Hindlimb muscle (tissue), 1 donor: ENCODE measurements at regions not wholly inside any gene's neighbourhood (a gene's known extent, or its start where the extent isn't known, plus 50 kb on each side); places are given as distances from the start of the nearest gene placed in this dataset.

Experiments
- DNase-seq: peaks from one replicate; pipeline ENCODE4 v3.0.0-alpha.2; 2013

DNA sequence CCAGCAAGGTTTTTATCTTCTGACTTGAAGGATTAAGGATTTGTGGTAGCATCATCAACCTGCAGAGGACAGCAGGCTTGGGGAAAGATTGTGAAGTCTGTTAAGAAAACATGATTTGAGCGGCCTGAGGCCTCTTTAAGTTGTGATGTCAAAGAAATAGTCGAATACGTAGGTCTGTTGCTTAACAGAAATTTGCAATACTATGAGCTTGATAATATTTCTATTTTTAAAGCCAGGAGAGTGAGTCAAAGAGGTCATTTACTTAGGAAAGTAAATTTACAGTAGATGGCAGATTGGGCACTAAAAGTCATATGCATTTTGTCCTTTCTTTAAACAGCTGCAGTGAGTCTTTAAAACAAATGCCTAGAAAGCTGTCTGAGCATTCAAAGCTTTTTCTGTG, 336.3 kb downstream of the DIPK2A start:
- DNase-seq = no peak

DNA sequence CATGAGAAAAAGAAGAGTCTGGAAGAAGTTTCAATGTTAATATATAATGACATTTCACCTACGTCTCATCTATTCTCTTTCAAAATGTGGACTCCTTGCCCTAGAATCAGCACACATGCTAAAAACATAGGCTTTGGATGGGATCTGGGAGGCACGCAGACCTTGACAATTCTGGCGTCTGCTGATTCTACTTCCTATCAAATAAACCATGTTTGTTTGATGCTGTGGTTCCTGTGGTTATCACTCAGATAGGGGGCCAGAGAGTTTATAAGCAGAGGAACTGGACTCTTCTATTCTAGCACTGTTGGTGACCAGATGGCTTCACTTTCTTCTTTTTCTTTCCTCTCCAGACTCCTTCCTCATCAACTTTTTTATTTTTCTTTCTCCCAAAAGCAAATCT, 336.8 kb downstream of the DIPK2A start:
- DNase-seq = no peak

DNA sequence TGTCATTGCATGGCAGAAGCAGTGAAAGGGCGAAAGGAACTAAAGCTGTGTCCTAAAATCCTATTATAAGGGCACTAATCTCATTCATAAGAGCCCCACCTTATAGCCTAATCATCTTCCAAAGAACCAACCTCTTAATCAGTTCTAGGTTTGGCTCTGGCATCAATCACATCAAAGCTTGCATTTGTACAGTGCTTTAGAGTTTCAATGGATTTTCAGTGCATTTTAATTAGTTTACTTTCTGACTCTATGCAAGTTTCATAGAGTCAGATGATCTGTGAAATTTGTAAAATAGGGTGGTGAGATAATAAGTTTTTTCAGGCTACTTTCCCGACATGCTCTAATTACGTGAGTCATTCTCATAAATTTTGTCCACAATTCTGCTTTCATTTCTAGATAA, 341.1 kb downstream of the DIPK2A start:
- no peak for DNase-seq

DNA sequence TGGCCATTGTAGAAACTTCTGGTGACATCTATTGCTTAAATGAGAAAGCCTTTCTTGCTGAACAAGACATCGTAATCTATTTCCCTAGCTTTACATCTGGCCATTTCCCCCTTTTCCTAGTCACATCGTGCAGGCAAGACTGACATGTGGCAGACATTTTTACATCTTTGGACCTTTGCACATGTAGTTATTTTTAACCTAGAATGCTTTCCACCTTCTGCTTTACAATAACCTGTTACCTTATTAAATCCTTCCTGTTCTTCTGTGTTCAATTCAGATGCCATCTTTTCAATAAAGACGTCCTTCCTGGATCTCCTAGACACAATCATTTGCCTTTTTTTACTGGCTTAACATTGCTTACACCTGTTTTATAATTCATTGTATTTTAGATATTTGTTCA, 343.3 kb downstream of the DIPK2A start:
- DNase-seq = no peak

DNA sequence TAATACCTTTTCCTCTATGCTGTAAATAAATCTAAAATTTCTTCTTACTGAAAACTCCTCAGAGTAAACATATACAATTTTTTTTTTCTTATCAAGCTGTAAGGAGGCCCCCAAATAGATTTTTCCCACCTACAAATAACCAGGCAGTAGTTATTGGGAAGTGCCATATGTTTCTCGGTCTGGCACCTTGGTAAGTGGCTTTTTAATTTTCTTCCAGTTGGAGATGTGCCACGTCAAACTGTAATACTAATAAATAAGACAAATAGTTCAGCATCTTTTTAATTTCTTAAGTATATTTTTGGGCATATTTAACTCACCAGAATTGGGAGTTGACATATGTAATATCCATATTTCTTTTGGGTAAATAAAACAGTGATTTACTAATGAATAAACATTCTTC, 346.3 kb downstream of the DIPK2A start:
- no peak for DNase-seq

DNA sequence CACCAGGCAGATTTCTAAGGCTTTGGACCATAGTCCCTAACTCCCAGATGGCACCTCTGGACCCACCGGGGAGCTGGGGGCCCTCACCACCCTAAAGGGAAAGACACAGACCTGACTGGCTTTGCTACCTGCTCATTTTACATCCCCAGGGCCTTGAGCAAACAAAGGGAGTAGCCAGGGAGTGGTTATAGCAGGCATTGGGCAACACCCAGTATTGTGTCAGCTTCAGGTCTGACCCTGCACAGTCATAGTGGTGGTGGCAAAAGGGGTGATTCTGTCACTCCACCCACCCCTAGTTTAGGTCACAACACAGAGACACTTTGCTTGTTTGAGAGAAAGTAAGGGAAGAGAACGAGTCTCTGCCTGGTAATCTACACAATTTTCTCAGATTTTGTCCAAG, 352.5 kb downstream of the DIPK2A start:
- DNase-seq = no peak

DNA sequence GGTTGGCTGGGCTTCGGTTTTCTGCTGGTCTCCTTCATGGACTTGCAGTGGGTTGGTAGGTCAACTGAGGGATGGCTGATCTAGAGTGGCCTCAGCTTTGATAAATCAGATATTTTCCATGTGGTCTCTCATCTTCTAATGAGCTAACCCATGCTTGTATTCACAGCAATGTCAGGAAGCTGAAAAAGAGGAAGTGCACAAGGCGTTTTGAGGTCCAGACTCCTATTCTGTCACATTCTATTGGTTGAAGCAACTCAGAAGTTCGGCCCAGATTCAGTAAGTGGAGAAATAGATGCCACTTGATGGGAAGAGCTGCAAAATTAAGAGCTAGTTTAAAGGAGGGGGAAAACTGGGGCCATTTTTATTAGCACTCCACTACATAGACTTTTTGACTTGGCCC, 361.2 kb downstream of the DIPK2A start:
- no peak for DNase-seq

DNA sequence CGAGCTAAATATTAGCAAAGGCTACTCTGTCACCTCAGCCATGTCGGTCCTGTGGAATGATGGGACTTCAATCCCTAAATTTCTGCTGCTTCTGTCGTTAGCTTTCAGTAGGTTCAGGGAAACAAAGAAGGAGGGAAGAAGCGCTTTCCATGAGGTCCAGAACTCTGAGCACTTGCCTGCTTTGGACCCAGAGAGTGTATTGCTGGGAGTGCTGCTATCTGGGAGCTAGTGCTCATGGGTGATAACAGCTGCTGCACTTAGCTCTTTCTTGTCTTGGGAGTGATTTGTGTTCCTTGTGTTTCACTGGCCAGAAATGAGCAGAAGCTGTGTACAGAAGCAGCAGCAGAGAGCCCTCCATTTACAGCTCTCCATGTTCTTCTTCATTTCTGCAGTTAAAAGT, 369.8 kb downstream of the DIPK2A start:
- DNase-seq = no peak

DNA sequence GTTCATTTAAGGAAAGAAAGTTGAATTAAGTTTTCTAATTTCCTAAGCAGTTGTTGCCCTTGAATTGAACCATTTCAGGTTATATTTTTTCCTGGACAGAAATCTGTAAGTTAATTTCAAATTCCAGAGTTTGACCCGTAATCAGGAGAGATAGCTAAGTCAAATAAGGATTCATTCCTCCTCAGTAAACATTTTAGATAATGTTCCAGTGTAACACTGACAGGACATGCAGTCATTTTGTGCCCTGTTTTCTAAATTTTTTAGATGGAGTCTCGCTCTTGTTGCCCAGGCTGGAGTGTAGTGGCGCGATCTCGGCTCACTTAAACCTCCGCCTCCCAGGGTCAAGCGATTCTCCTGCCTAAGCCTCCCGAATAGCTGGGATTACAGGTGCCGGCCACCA, 371.7 kb downstream of the DIPK2A start:
- no peak for DNase-seq

DNA sequence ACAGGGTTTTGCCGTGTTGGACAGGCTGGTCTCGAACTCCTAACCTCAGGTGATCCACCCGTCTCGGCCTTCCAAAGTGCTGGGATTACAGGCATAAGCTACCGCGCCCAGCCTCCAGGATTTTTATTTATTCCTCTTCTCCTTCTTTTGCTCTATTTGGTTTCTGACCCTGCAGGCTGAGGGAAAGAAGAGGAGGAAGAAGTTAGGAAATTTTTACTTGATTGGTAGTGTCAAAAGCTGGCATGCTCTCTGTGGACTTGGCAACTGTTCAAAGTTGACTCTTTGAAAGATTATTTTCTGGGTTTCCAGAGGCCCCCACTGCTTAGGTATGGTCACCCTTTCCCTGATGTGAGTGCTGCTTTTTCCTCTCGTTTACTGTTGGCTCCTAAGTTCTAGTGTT, 372.2 kb downstream of the DIPK2A start:
- DNase-seq = no peak

DNA sequence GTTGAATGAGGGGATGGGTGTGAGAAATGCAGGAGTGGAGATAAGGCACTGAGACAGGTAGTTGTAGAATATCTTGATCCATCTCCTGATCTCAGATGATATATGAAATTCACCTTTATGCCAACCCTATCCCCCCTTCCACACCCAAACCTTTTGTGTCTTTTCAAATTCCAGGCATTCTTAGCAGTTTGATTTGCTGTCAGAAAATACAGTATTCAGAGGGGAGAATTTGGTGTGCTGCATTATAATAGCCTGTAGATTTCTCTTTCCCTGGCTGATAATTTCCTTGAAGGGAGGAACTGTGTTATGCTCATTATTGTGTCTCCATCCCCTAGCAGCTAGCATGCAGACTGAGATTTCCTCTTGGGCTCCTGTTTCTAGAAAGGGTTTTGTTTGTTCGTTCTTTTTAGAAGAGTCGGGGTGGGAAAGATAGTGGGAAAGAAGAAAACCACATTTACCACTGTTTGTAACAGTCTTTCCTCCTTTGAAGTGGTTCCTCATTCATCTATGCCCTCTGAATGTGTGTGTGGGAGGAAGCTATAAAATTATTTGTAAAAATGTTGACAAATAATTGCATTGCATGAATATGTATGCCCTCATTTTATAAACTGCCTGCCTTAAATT, 373.4 kb downstream of the DIPK2A start:
- DNase-seq = no peak

DNA sequence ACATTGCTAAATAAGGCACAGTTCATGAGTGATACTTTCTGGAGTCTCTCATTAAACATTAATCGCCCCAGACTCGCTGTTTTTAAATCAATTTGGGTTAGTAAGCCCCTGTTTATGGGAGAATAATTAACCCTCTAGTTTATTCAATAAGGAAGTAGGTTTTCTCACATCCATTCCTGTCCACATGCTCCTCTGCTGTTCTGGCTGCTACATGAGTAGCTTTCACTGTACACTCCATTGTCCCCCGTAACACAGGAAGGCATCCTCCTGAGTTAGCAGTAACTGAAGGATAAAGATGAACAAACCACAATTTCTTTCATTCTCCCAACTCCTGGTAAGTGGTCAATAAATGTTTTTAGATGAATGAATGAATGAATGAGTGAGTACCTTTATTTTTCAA, 378.5 kb downstream of the DIPK2A start:
- DNase-seq = no peak

DNA sequence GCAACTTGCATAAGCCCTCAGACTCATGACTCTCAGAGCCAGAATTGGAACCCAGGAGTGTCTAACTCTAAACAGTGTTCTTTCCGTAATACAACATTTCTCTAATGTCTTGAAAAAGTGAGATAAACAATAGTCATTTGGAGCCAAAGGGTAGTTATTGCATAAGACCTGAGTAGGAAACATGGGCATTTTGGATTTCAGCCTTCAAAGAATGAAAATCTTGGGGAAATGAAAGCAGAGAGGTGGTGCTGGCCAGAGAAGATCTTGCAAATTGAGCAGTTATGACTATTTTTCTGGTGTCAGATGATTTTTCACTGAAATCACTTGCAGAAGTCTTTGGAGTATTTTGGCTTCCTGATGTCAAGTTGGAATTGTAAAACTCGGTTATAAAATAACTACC, 379.4 kb downstream of the DIPK2A start:
- DNase-seq = no peak

DNA sequence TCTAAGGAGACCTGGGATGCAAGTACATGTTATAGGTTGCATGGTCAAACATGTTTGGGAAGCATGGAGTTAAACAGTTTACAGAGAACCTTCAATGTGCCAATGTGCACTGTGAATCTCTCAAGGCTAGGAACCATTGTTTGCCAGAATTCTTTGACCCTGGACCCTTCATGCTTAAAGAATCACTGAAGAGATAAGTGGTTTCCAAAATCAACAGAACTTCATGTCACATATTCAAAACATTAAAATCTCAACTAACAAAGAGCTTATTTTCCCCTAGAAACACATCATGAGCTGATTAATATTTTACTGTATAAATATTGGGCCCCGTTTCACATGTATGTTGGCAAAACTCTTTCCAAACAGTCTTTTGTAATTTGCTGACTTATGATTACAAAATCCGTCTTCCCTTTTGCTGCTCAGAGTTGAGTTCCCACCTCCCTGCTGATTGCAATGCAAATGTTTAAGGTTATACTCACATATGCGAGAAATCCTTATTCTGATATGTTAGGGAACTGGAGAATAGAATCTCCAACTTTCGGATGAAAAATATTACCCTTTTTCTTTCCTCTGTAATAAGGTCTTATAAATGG, 380.2 kb downstream of the DIPK2A start:
- DNase-seq = no peak

DNA sequence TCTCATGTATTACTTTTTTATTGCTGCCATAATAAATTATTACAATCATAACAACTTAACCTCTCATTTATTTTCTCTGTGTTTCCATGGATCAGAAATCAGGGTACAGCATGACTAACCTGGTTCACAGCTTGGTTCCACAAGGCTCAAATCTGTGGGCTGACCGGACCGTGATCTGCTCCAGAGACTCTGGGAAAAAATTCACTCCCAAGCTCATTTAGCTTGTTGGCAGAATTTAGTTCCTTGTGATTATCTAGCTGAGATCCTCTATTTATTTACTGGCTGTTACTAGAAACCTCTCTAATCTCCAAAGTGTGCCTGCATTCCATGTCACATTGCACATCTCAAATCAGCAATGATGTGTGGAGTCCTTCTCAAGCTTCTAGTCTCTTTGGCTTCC, 386.6 kb downstream of the DIPK2A start:
- no peak for DNase-seq

DNA sequence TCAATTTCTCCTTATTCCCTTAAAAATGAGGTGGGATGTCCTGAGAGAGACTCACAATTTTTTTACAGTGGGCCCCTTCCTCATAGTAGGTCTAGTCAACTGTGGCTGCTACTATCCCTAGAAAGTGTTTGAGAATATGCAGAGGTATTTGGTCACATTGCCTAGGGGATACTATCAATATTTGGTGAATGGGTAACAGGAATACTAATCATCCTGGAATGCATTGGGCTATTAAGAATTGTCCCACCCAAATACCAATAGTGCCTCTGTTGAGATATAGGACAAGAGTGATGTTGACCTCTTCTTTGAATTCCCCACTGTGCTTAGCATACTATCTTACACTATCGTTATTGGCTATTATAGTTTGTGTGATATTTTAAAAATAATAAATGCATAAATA, 389.4 kb downstream of the DIPK2A start:
- DNase-seq = no peak

DNA sequence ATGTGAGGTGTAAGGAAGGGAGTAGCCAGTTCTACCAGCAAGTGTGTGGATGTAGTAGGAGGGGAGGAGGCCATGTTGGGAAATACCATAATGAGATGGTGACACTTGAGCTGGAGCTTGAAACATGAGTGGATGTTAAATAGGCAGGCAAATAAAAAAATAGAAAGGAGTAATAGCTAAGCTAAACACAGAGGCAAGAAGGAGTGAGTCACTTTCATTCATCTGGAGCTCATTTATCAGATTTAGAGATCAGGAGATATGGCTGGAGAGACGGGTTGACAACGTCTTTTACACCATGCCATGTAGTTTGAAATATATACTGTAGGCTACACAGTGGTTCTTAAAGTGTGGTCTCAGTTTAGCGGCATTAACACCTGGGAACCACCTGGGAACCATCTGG, 390.5 kb downstream of the DIPK2A start:
- no peak for DNase-seq

DNA sequence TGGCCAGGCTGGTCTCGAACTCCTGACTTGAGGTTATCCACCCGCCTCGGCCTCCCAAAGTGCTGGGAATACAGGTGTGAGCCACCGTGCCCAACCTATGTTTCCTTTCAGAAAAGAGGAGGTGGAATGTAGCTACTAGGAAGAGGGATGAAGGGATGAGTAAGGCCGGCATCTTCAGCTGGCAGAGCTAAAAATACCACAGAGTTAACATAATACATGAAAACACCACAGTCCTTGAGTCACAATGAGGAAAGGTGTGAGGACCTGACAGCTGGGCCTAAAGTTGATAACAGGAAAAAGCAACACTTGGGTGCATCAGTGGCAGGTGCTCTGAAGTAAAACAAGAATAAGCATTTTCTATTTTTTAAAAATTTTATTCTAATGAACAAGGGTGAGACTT, 392.2 kb downstream of the DIPK2A start:
- DNase-seq = no peak

DNA sequence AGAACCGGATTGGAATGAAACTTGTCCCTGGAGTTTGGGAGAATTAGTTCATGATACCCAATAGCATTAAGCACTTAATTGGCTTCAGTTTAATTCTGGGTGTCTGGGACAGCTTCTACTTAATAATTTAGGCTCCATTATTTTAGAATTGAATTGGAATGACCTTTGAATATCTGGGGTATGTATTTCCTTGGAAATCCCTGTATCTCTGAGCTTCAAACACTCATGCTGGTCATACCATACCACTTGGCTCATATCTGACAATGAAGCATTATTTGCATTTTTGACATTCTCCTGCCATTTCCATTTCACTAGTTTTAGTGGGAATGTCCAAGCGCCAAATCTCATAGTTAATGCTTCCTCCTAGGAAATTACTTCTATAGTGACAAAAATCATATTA, 393.1 kb downstream of the DIPK2A start:
- DNase-seq = no peak

DNA sequence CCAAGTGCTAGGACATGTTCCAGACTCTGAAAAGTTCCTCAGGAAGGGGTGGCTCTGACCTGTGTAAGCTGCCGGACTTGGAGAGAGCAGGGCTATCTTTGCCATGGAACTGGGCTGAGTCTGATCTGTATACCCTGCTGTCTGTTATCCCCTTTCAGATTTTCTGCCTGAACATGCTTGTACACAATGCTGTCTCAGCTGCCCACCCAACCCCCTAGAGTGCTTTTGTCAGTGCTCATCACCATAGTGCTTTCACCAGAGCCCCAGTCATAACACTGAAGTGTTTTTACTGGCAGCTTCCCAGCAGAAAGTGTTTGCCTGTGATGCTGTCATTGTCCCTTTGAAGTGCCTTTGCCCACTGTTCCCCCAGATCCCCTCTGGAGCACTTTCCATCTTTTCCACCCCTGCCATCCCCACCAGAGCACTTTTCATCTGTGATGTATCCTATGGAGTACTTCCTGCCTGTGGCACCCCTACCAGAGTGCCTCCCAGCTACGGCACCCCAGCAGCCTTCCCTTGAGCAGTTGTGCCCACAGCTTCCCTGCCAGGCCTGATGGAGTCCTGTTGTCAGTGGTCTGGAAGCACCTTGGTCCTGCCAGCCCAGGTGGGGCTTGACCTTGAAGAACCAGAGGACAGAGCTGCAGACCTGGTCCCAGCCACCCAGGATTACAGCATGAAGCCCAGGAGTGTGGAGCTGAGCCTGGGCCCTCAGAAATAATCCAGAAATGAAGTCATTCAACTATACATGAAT, 397.7 kb downstream of the DIPK2A start:
- DNase-seq = no peak

DNA sequence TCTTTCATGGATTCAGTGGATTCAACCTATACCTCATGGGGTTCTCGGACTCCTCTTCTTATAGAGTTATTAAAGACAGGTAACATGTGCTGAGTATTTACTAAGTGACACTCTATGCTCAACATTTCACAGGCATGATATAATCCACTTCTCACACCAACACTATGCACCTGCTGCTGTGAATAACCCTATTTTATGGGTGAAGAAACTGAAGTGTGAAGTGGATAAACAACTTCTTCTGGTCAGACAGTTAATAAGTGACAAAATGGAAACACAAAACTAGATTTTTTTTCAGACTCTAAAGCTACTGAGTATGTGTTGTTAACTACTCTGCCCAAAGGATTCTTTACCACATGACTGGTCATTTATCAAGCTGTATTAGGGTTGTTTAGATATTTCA, 403.5 kb downstream of the DIPK2A start:
- no peak for DNase-seq

DNA sequence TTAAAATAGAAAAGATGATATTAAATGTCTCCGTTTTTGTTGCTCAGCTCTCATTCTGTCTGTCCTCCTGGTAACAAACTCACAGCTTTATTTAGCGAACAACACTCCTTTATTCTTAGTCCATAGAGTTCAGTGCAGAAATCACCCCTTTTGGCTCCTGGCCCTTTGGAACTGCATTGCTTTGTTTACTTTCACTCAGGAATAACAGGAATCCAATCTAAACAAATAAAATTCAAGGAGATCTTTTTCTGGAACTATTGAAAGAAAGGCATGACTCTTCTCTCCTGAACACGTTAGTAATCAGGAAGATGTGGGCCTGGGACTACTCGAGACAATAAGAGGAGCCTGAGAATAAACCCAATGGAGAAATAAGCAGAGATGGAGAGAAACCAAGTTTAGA, 409.2 kb downstream of the DIPK2A start:
- no peak for DNase-seq

DNA sequence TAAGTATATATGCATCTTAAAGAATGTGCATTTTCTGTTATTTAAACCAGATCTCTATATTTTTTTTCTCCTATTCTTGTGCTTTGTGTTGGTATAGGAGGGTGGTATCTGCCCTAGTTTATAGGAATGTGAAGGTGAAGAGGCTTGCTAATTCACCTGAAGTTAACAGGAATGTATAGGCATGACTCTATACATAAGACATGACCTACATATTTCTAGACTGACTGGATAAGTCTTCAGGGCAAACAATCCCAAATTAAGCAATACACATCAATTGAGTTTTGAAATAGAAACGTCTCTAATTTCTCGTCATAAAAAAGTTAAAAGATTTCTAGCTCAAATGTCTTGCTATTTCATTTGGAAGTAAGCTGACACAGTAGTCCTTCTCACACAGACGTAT, 410.0 kb downstream of the DIPK2A start:
- no peak for DNase-seq

DNA sequence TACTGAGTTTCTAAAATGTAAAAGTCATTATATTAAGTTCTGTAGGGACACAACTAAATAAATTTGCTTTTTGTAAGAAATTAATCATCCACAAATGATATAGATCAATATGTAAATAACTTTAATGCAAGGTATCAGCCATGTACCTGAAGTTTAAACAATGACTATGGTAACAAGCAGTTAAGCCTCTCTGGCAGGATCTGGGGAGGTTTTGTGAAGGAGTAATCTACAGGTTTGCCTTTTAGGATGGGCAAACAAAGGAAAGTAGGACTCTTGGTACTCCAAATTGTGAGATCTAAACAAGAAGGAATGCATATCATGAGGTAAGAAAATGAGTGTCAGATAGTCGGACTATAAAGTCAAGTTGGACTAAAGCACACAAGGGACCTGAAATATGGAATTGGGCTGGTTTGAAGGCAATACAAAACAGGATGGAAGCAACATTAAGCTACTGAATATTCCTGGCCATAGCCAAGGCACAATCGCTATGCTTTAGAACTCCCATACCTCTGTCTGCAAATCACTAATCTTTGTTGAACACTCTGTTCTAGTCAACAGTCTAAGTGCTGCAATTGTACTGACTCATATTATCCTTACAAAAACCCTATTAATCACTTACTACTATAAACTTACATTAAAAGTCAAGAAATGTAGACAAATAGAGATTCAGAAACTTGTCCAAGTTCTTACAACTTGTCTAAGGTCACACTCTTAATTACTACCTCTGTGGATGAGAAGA, 412.8 kb downstream of the DIPK2A start:
- no peak for DNase-seq
